Stimulated activated naive CD8-positive, alpha-beta T cell treated with anti-CD3 and anti-CD28 coated beads, Interleukin-15, Interleukin-2, amounts not matched to agents 100 ng/mL and 50 ng/mL, for 24 hours (primary cell): ENCODE measurements at regions not wholly inside any gene's neighbourhood (a gene's known extent, or its start where the extent isn't known, plus 50 kb on each side); places are given as distances from the start of the nearest gene placed in this dataset.
"Not testable (repeated sequence)": the region's sequence is repeated elsewhere in the genome, so short reads cannot be mapped to it uniquely, and the experiment has no call there.

Experiments
- H3K27ac Mint-ChIP-seq: one replicate; pipeline ENCODE4 v1.8.0; 2021; ENCODE audit warnings: mild to moderate bottlenecking, mixed read lengths
- H3K27me3 Mint-ChIP-seq: one replicate; pipeline ENCODE4 v1.8.0; 2021; ENCODE audit warnings: mixed read lengths
- H3K36me3 Mint-ChIP-seq: one replicate; pipeline ENCODE4 v1.8.0; 2021; ENCODE audit warnings: low read depth, mixed read lengths
- H3K4me1 Mint-ChIP-seq: one replicate; pipeline ENCODE4 v1.8.0; 2021; ENCODE audit warnings: low read depth, mixed read lengths
- H3K4me3 Mint-ChIP-seq: one replicate; pipeline ENCODE4 v1.8.0; 2021; ENCODE audit warnings: mild to moderate bottlenecking, mixed read lengths
- H3K9me3 Mint-ChIP-seq: one replicate; pipeline ENCODE4 v1.8.0; 2021; ENCODE audit warnings: mixed read lengths

DNA sequence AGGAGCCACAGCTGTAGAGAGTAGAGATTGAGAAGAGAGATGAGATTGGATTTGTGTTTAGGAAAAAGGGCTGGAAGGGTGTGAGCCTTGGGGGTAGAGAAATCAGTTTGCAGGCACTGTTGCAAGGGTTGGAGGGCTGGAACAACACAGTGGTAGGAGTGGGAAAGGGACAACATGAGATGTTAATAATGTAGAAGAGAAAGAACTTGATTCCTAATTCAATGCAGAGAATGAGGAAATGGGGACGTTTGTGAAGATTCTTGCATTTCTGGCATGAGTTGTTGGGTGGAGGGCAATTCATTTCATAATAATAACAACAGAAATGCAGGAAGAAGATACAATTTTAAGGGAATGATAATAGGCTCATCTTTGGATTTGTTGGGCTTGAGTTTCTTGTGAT, 141.4 kb upstream of the TBX18 start:
- Mint-ChIP-seq H3K27ac (no peak overlapping the region), H3K9me3 (no peaks in the 10 kb centered on the region), H3K4me1 (no peaks in the 10 kb centered on the region), H3K27me3 (no peaks in the 10 kb centered on the region), H3K4me3 (no peak overlapping the region), H3K36me3 (no peaks in the 10 kb centered on the region)

DNA sequence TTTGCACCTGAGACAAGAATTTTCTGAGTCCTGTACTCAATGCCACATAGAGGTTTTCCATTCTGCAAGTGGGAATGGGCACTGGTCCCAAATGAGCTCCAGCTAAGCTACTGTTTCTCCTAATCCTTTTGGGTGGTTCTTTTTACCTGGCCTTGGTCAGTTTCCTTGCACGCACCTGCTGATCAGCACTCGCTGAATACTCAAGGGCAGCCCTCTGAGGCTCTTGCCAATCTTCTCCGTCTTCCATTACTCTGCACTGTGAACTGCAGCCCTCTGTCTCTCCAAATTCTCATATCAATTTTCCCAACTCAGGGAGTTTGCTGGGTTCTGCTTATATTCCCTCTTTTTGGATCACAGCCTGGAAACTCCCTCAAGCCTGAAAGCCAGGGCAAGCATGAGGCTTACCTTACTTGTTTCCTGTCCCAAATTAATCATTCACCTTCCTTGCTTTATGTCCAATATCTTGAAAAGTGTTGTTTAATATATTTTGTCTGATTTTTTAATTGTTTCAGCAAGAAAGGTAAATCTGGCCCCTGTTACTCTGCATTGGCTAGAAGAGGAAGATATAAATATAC, 138.0 kb upstream of the TBX18 start:
- Mint-ChIP-seq H3K27ac (no peak overlapping the region), H3K4me3 (no peak overlapping the region), H3K27me3 (no peaks in the 10 kb centered on the region), H3K9me3 (no peaks in the 10 kb centered on the region), H3K4me1 (no peaks in the 10 kb centered on the region), H3K36me3 (no peaks in the 10 kb centered on the region)

DNA sequence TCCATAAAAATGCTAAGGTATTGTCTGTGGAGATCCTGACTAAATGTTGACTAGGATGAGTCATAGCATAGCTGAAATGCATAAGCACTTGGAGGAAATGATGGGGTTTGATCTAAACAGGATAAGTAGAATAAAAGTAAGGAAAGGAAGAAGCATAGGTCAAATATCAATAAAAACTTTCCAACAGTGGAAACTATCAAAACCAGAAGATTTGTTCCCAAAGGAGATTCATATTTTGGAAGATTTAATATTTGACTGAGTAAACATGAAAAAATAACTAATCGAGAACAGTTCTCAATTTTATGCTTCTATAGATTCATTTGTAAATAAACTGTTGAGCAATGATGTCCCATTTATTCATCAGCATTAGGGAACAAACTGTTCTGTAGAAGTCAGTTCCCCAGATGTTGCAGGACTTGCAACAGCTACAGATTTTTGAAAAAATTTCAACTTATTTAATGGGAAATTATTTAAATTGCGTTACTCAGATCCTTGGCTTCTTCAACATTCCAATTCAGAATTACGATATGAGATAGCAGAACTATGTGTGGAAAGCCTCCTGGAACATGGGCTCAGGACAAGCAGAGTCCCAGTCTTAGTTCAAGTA, 133.7 kb upstream of the TBX18 start:
- H3K4me3 Mint-ChIP-seq: no peak overlapping the region
- no peaks in the 10 kb centered on the region for H3K36me3 Mint-ChIP-seq
- H3K9me3 Mint-ChIP-seq: peaks cover 3% of the 10 kb centered on the region
- H3K27me3 Mint-ChIP-seq: no peaks in the 10 kb centered on the region
- H3K27ac Mint-ChIP-seq: no peak overlapping the region
- H3K4me1 Mint-ChIP-seq: no peaks in the 10 kb centered on the region

DNA sequence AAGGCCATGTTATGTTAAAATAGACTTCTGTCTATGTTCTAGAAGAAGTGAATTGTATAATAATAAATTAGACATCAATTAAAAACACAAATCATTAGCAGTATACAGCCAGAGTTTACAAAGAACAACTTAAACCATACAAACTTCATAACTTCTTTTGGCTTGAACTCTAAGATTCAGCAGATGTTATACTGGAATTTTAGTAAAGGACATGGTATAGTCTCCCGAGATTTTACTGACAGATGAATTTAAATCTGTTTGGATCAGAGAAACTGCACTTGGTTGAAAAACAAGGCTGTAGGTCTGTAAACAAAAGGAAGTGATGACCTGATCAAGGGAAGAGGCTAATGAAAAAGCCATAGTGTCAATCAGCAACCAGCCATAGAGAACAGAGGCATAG, 132.6 kb upstream of the TBX18 start:
- Mint-ChIP-seq H3K36me3 (no peaks in the 10 kb centered on the region), H3K9me3 (peaks cover 3% of the 10 kb centered on the region), H3K27ac (no peak overlapping the region), H3K4me3 (no peak overlapping the region), H3K27me3 (no peaks in the 10 kb centered on the region), H3K4me1 (no peaks in the 10 kb centered on the region)

DNA sequence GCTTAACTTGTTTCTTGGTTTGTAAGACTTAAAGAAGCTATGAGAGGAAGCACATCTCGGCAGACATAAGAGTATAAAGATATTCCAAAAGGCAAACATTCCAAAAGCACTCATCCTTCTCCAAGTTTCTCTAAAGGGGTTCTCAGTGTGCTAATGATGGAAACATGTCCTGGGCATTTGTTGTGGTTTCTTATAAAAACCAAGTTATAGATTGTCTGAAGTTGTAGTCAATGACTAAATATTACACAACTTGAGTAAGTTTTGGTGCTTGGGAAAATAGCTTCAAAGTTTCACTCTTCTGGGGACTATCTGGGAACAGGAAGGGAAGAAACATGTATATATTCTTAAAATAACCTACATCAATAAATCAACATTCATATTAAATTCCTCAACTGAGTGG, 128.3 kb upstream of the TBX18 start:
- no peak overlapping the region for H3K4me3 Mint-ChIP-seq

DNA sequence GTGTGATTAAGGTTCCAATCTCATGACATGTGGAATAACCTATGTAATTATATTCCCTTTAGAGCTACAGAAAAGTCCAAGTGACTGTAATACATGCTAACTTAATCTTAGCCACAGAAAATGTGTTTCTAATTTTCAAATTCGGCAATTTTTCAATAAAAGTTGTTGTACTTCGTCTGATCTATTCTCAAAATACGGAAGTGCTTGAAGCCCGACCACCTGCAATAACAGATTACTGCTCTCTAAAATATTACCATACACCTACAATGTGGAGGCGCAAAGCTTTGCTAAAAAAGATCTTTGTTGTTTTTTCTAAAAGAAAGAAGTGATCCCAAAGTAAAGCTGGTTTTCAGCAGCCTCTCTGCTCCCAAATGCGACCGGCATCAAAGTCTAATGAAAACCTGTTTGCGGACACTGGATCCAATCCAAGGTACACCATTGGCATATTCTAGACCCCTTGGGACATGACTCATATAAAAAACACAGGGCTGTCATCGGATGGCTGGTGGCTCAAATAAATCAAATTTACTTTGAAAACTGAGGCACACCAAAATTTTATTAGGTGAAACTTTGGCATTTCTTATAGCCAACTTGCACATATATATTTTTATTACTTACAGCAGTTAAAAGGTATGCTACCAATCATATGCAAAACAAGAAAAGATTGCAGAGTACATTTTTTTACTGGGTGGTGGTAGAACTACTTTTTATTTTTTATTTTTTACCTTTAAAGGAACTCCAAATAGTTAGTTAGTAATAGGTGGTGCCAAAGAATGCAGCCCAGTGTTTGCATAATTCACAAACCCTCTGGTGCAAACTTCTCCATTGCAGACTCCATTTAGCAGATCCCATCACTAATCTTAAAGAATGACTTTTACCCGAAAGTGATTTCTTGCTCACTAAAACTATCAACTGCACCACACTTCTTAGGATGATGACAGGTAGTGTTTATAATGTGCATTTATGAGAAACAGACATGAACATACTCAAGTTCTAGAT, 118.7 kb upstream of the TBX18 start:
- H3K4me1 Mint-ChIP-seq: no peaks in the 10 kb centered on the region
- H3K36me3 Mint-ChIP-seq: no peaks in the 10 kb centered on the region
- H3K27me3 Mint-ChIP-seq: no peaks in the 10 kb centered on the region
- H3K4me3 Mint-ChIP-seq: no peak overlapping the region
- H3K9me3 Mint-ChIP-seq: no peaks in the 10 kb centered on the region
- no peak overlapping the region for H3K27ac Mint-ChIP-seq

More for the DNA sequence above, 128.3 kb upstream of the TBX18 start:
- Mint-ChIP-seq H3K4me1 (no peaks in the 10 kb centered on the region), H3K36me3 (no peaks in the 10 kb centered on the region), H3K27me3 (no peaks in the 10 kb centered on the region), H3K27ac (no peak overlapping the region), H3K9me3 (peaks cover 3% of the 10 kb centered on the region)

DNA sequence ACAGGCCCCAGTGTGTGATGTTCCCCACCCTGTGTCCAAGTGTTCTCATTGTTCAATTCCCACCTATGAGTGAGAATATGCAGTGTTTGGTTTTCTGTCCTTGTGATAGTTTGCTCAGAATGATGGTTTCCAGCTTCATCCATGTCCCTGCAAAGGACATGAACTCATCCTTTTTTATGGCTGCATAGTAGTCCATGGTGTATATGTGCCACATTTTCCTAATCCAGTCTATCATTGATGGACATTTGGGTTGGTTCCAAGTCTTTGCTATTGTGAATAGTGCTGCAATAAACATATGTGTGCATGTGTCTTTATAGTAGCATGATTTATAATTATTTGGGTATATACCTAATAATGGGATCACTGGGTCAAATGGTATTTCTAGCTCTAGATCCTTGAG, 115.0 kb upstream of the TBX18 start:
- not testable (repeated sequence) for H3K4me3 Mint-ChIP-seq

DNA sequence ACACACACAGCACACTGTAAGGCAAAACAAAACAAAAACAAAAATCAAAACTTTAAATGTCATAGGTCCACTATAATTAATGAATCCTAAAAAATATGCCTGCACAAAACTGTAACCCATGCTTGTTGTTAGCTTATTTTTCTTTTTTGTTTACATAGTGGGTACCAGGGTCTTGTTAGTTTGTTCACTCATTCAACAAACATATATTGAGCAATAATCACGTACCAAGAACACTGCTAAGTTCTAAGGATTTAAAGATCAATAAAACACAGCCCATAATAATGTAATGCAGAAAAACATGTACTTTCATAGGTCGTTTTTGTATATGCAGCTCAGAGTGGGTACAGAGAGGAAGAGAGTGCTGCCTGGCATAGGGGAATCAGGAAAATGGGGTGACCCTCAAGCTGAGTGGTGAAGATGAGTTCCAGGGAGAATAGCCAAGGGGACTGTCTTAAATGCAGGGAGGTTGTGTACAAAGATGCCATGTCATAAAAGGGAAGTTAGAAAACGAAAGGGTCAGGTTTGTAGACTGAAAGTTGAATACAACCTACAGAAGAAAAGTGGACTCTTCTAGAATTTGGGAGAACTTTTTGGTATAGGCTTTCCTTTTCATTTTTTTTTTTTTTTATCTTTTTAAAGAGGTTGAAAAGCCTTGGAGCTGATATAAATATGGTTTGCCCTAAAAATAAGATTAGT, 113.3 kb upstream of the TBX18 start:
- Mint-ChIP-seq H3K36me3 (no peaks in the 10 kb centered on the region), H3K27me3 (no peaks in the 10 kb centered on the region), H3K4me1 (no peaks in the 10 kb centered on the region), H3K27ac (no peak overlapping the region), H3K9me3 (no peaks in the 10 kb centered on the region), H3K4me3 (no peak overlapping the region)

More for the DNA sequence above, 115.0 kb upstream of the TBX18 start:
- not testable (repeated sequence) for H3K27me3 Mint-ChIP-seq, H3K4me1 Mint-ChIP-seq, H3K36me3 Mint-ChIP-seq, H3K27ac Mint-ChIP-seq, H3K9me3 Mint-ChIP-seq

DNA sequence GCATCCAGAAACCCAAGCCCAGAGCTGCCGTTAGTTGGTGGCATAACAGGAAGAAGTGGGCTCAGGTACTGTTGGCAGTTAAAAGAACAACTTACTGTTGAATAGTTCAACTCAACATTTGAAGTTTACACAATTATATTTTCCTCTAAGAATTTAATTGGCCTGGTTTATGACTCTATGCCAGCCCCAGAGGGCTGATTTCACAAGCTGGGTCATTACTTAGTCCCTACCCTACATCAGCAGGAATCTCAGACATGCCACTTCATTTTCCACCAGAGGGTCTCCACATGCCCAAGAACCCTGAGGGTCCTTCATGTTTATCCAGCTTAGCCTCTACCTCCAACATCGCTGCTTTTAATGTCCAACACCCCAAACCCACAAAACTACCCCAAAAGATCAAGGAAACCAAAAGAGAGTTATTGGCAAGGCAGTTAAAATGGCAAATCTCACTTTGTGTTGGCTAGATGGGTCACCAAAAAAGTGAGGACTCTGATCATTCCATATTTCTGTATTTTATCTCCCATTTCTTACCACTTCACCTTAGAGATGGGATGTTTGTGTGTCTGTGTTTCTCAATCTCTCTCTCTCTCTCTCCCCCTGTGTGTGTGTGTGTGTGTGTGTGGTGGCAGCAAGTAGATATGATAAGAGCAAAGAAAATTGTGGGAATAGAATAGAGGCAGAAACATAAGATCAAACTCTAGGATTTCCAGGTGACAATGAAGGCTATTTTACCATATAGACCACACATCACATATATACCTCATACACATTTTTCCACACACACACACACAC, 112.5 kb upstream of the TBX18 start:
- no peaks in the 10 kb centered on the region for H3K9me3 Mint-ChIP-seq
- no peaks in the 10 kb centered on the region for H3K27me3 Mint-ChIP-seq
- no peak overlapping the region for H3K4me3 Mint-ChIP-seq
- H3K4me1 Mint-ChIP-seq: no peaks in the 10 kb centered on the region
- H3K27ac Mint-ChIP-seq: no peak overlapping the region
- no peaks in the 10 kb centered on the region for H3K36me3 Mint-ChIP-seq

DNA sequence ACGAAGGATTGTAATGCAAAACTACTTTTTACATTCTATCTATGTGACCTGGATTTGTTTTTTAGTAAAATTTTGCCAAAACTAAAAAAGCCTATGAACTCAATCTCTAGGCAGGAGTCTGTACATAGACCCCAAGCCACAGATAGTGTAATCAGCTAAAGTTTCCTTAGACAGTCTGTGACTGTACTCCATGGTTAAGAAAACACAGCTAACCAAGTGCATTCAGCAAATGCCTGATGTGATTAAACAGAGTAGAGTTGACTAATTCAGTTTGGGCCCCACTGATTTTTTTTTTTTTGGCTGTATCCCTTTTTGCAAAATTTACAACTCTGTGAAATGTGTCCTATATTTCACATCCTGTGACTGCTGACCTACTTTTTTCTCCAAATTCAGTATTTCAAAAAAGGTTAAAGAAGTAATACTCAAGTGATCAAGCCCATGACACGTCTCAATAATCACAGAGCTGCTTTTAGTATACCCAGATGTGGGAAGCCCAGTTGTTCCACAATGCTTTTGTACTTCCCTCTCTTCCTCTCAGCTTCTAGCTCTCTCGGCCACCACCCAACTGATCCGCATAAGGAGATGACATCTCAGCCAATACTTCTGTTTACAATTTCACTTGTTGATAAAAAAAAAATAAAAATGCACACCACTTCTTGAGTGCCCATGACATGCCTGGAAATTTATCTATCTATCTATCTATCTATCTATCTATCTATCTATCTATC, 108.8 kb upstream of the TBX18 start:
- no peaks in the 10 kb centered on the region for H3K36me3 Mint-ChIP-seq
- H3K9me3 Mint-ChIP-seq: no peaks in the 10 kb centered on the region
- H3K4me1 Mint-ChIP-seq: no peaks in the 10 kb centered on the region
- no peaks in the 10 kb centered on the region for H3K27me3 Mint-ChIP-seq
- no peak overlapping the region for H3K4me3 Mint-ChIP-seq
- H3K27ac Mint-ChIP-seq: no peak overlapping the region

DNA sequence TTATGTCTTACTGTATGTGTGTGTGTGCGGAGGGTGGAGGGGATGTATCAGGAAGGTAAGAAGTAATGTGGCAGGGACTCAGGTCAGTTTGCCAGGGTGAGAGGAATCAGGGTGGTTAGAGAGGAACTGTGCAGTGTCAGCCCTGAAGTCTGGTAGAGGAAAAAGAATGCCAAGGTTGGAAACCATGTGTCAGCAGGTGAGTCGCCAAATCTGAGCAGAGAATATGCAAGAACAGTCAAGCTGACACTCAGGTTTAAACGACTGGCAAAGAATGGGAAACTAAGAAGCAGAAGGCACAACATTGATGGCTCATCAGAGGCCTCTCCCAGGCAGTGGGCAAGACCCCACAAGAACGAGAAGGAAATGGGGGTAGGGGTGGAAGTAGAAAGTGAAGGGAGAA, 107.5 kb upstream of the TBX18 start:
- H3K36me3 Mint-ChIP-seq: no peaks in the 10 kb centered on the region
- no peak overlapping the region for H3K4me3 Mint-ChIP-seq
- H3K9me3 Mint-ChIP-seq: no peaks in the 10 kb centered on the region
- H3K27ac Mint-ChIP-seq: no peak overlapping the region
- no peaks in the 10 kb centered on the region for H3K27me3 Mint-ChIP-seq
- H3K4me1 Mint-ChIP-seq: no peaks in the 10 kb centered on the region

DNA sequence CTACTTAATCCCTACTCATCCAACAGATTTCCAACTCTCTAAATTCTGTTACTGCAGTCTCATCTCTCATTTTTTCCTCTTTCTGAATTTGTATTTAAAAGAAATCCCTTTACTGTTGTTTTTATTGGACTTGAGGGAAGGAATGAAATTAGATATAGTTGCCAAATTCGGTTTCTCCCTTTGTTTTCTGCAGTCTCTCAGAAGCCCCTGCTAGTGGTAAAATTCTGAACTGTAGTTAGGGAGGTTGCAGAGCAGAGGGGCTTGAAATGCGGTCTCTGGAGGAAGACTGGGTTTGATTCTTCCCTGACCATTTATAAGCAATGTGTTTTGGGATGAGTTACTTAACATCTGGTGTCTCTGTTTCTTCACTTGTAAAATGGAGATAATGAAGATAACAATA, 106.3 kb upstream of the TBX18 start:
- no peaks in the 10 kb centered on the region for H3K4me1 Mint-ChIP-seq
- no peak overlapping the region for H3K27ac Mint-ChIP-seq

DNA sequence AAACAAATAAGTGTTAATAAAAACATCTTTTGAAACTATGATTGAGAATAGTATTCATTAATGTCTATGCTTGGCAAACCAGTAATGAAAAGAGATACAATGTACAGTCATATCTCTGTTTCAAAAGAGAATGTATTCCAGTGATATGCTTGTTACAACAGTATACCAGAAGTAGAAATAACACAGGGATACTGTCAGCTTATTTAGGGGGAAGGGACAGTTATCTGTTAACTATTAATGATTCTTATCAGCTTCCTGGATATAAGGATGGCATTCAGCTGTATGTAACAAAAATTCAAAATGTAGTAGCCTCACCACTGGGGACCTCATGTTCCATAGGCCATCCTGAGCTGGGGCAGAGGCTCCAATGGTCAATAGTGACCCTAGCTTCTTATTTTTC, 103.8 kb upstream of the TBX18 start:
- no peak overlapping the region for H3K27ac Mint-ChIP-seq
- no peaks in the 10 kb centered on the region for H3K36me3 Mint-ChIP-seq
- no peaks in the 10 kb centered on the region for H3K27me3 Mint-ChIP-seq
- H3K4me3 Mint-ChIP-seq: no peak overlapping the region
- H3K4me1 Mint-ChIP-seq: no peaks in the 10 kb centered on the region
- H3K9me3 Mint-ChIP-seq: no peaks in the 10 kb centered on the region

More for the DNA sequence above, 106.3 kb upstream of the TBX18 start:
- H3K4me3 Mint-ChIP-seq: no peak overlapping the region
- no peaks in the 10 kb centered on the region for H3K27me3 Mint-ChIP-seq
- H3K9me3 Mint-ChIP-seq: no peaks in the 10 kb centered on the region
- H3K36me3 Mint-ChIP-seq: no peaks in the 10 kb centered on the region

DNA sequence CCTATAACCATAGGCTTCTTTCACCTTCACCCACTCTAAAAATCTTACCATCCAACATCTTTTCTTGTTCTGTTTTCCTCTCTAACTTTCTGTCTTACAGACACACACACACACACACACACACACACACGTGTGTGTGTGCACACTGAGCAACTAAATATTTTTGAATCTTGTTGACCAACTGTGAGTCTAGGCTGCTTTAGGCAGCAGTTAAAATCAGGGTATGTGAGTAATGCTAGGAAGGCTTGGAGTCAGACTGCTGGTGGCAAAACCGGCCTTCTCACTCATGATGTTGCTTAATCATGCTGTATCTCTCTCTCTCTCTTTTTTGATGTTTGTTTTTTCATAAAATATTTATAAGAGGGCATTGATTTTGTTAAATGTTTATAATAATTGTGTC, 103.1 kb upstream of the TBX18 start:
- H3K27ac Mint-ChIP-seq: no peak overlapping the region
- H3K27me3 Mint-ChIP-seq: no peaks in the 10 kb centered on the region
- H3K9me3 Mint-ChIP-seq: no peaks in the 10 kb centered on the region
- H3K4me1 Mint-ChIP-seq: no peaks in the 10 kb centered on the region
- H3K4me3 Mint-ChIP-seq: no peak overlapping the region
- H3K36me3 Mint-ChIP-seq: no peaks in the 10 kb centered on the region
